Colonic mucosa (tissue), 4 donors: ENCODE measurements at regions not wholly inside any gene's neighbourhood (a gene's known extent, or its start where the extent isn't known, plus 50 kb on each side); places are given as distances from the start of the nearest gene placed in this dataset.
"Not testable (repeated sequence)": the region's sequence is repeated elsewhere in the genome, so short reads cannot be mapped to it uniquely, and the experiment has no call there.

Experiments used
- DNase-seq: peaks from one replicate; pipeline ENCODE4 v3.0.0-alpha.2; 2020
- H3K27ac ChIP-seq: fragments of 200-600 bp; one replicate; pipeline ENCODE4 v1.8.0; 2021
- H3K27me3 ChIP-seq: fragments of 200-600 bp; one replicate; pipeline ENCODE4 v1.8.0; 2021
- H3K36me3 ChIP-seq: fragments of 200-600 bp; one replicate; pipeline ENCODE4 v1.8.0; 2021
- H3K4me1 ChIP-seq: fragments of 200-600 bp; one replicate; pipeline ENCODE4 v1.8.0; 2021; ENCODE audit warnings: mild to moderate bottlenecking
- H3K4me3 ChIP-seq: fragments of 200-600 bp; one replicate; pipeline ENCODE4 v1.8.0; 2021
- H3K9ac ChIP-seq, 2 donors: one replicate each; pipeline ENCODE4 v1.7.0; 2013; ENCODE audit warnings: control low read depth in 2 of 2, low read depth in 2 of 2, low read length in 2 of 2
- H3K9me3 ChIP-seq: fragments of 200-600 bp; one replicate; pipeline ENCODE4 v1.8.0; 2021
- intact Hi-C: fragments of 100-400 bp; cut with DNase I; formaldehyde crosslinking; loops from one replicate; pipeline ENCODE4 v1.14.1; 2022
- TF ChIP-seq, protein P1 (sequence below): fragments of 200-600 bp; IDR thresholded peaks from one replicate; pipeline ENCODE4 v1.8.0; 2022; ENCODE audit warnings: antibody characterized with exemption, mild to moderate bottlenecking
- donor health status: healthy.
- donor health status: DM: no; HTN: no; CAD: no.
- donor health status: DM: no; HTN: no; CAD: no.

DNA sequence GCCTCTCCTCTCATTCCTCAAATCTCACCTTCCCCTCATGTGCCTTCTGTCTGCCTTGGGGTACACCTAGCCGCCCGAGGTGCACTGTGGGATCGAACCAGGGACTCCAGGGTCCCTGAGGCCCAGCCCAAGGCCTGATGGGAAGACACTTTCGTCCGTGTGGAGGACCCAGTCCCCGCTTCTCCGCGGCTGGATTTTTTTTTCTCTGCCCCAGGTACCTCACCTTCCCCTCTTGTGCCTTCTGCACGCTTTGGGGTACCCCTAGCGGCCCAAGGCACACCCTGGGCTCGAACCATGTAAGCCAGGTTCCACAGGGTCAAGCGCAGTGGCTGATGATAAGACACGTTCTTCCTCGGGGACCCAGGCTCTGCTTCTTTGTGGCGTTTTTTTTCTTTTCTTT is 530.7 kb downstream of the CWH43 start:
- Histone ChIP-seq H3K9me3 (peaks cover 11% of the 10 kb centered on the region), H3K27ac (no peak overlapping the region), H3K36me3 (no peaks in the 10 kb centered on the region), H3K9ac (no peak overlapping the region), H3K4me3 (no peak overlapping the region), H3K27me3 (no peaks in the 10 kb centered on the region), H3K4me1 (no peaks in the 10 kb centered on the region)
- intact Hi-C loops = no loop called here
- TF ChIP-seq, protein P1, sequence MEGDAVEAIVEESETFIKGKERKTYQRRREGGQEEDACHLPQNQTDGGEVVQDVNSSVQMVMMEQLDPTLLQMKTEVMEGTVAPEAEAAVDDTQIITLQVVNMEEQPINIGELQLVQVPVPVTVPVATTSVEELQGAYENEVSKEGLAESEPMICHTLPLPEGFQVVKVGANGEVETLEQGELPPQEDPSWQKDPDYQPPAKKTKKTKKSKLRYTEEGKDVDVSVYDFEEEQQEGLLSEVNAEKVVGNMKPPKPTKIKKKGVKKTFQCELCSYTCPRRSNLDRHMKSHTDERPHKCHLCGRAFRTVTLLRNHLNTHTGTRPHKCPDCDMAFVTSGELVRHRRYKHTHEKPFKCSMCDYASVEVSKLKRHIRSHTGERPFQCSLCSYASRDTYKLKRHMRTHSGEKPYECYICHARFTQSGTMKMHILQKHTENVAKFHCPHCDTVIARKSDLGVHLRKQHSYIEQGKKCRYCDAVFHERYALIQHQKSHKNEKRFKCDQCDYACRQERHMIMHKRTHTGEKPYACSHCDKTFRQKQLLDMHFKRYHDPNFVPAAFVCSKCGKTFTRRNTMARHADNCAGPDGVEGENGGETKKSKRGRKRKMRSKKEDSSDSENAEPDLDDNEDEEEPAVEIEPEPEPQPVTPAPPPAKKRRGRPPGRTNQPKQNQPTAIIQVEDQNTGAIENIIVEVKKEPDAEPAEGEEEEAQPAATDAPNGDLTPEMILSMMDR = no peak
- no peak for DNase-seq

DNA sequence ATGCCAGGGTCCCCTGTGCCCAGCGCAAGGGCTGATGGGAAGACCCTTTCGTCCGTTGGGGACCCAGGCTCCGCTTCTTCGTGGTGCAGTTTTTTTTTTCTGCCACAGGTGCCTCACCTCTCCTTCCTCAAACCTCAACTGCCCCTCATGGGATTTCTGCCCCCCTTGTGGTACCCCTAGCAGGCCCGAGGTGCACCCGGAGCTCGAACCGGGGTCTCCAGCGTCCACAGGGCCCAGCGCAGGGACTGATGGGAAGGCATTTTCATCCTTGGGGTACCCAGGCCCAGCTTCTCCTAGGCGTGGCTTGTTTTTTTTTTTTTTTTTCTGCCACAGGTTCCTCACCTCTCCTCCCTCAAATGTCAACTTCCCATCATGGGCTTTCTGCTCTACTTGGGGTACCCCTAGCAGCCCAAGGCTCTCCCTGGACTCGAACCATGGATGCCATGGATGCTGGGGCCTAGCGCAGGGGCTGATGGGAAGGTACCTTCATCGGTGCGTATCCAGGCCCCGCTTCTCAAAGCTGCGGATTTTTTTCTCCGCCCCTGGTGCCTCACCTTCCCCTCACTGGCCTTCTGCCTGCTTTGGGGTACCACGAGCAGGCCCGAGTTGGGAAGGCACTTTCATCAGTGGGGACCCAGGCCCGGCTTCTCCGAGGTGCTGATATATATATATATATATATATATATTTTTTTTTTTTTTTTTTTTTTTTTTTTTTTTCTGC is 531.6 kb downstream of the CWH43 start:
- intact Hi-C loops = not testable (repeated sequence)

DNA sequence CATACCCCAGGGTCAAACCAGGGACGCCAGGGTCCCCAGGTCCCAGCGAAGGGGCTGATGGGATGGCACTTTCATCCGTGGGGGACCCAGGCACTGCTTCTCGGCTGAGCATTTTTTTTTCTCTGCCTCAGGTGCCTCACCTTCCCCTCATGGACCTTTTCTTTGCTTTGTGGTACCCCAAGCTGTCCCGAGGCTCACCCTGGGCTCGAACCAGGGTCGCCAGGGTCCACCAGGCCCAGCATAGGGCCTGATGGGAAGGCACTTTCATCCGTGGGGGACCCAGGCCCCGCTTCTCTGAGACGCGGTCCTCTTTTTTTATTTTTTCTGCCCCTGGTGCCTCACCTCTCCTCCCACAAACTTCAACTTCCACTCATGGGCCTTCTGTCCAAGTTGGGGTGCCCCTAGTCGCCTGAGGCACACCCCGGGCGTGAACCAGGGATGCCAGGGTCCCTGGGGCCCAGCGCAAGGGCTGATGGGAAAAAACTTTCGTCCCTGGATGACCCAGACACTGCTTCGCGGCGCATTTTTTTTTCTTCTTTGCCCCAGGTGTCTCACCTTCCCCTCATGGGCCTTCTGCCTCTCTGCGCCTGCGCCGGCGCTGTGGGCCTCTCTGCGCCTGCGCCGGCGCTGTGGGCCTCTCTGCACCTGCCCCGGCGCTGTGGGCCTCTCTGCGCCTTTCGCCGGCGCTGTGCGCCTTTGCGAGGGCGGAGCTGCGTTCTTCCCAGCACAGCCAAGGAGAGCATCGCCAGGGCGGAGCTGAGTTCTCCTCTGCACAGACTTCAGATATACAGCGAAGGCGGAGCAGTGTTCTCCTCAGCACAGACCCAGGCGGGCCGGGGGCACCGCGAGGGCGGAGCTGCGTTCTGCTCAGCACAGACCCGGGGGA is 533.3 kb downstream of the CWH43 start:
- H3K4me3 ChIP-seq, H3K36me3 ChIP-seq, H3K27me3 ChIP-seq, H3K4me1 ChIP-seq, H3K27ac ChIP-seq, H3K9ac ChIP-seq, intact Hi-C loops, H3K9me3 ChIP-seq, DNase-seq: not testable (repeated sequence)

More for the DNA sequence above, 531.6 kb downstream of the CWH43 start:
- H3K4me1 ChIP-seq, H3K4me3 ChIP-seq, H3K27ac ChIP-seq, H3K27me3 ChIP-seq, H3K9me3 ChIP-seq, H3K9ac ChIP-seq, DNase-seq, H3K36me3 ChIP-seq: not testable (repeated sequence)

DNA sequence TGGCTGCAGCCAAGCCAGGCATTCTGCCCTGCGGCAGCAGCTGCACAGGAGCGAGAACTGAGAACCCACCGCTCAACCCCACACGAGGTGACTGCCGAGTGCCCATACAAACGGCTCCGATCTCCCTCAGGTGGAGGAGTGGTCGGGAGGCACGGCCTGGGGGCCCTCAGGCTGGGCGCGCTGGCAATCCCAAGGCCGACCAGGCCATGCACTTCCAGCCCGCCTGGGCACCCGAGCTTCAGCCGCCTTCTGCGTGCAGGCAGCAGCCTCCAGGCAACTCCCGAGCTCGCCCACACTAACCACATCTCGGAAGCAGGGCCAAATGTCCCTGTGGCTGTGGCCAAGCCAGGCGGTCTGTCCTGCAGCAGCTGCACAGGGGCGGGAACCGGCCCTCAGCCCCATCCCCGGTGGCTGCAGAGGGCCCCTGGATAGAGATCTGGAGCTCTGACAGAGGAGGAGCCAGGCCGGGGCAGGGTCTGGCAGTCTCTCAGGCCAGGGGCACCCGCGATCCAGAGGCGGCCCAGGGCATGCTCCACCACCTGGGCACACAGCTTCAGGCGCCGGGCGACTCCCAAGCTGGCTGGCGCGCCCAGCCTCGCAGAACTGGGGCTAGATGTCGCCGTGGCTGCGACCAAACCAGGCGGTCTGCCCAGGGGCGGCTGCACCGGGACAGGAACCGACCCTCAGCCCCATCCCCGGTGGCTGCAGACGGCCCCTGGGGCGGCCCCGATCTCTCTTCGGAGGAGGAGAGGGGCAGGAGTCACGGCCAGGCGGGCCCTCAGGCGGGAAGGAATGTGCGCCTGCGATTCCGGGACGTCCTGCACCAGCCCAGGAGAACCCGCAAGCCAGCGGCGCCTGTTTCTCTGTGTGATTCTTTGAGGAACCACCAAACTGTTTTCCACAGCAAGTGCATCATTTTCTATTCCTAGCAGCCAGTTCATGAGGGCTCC is 538.0 kb downstream of the CWH43 start:
- H3K4me1 ChIP-seq, H3K36me3 ChIP-seq, H3K9me3 ChIP-seq, DNase-seq, intact Hi-C loops, H3K4me3 ChIP-seq, H3K27ac ChIP-seq, H3K27me3 ChIP-seq, H3K9ac ChIP-seq: not testable (repeated sequence)

DNA sequence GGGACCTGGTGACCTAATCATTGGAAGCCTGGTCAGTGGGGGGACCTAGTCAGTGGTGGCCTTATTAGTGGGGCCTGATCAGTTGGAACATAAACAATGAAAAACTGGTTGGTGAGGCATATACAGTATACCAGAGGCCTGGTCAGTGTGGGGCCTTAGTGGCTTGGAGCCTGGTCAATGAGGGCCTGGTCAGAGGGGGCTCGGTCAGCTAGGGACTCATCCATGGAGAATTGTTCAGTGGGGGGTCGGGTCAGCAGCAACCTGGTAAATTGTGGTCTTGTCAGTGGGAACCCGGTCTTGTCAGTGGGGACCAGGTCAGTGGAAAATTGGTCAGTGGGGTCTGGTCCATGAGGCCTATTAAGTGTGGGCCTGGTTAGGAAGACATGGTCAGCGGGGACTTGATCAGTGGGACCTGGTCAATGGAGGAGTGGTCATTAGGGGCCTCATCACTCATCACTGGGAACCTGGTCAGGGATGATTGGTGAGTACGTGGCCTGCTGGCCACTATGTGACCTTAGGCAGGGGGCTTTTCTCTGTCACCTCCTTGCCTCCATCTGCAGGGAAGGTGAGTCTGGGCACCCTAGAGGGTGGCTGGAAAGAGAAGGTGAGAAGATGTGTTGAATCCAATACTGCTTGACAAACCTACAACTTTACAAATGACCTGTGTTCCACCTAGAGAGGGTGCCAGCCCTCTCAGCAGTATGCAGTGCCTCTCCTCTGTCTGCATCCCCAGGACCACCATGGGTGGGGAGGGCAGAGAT is 573.0 kb downstream of the CWH43 start:
- intact Hi-C loops, H3K4me1 ChIP-seq, H3K27ac ChIP-seq, H3K4me3 ChIP-seq, H3K9me3 ChIP-seq, H3K9ac ChIP-seq, H3K27me3 ChIP-seq, DNase-seq, H3K36me3 ChIP-seq: not testable (repeated sequence)

DNA sequence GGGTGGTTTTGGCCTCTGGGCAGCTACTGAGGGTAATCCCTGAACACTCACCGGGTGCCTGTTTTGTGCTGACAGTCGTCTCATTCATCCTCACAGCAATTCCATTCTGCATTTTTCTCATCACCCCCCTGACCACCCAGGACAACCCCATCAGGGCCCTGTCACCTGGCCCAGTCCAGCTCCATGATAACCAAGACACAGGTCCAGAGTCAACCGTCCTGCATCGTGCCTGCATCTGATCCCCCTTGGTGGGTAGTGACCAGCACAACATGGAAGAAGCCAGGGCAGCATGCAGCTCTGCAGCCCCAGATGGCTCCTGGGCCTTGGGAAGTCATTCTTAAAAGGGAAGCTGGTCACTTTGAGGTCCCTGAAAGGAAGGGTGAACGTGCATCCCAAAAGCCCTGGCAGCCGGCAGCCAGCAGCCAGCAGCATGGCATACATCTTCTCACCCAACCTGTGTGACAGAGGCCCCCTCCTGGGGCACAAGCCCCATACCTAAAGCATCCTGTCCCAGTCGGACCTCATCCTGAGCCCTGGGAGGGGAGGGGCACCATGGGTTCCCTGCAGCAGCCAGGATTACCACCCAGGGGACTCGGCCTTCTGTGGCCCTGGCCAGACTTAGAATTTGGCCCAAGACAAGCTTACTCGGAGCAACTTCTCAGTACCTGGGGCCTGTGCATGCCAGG is 574.2 kb downstream of the CWH43 start:
- H3K9me3 ChIP-seq, intact Hi-C loops, H3K4me1 ChIP-seq, H3K4me3 ChIP-seq, DNase-seq, H3K27me3 ChIP-seq, H3K9ac ChIP-seq, H3K36me3 ChIP-seq, H3K27ac ChIP-seq: not testable (repeated sequence)

DNA sequence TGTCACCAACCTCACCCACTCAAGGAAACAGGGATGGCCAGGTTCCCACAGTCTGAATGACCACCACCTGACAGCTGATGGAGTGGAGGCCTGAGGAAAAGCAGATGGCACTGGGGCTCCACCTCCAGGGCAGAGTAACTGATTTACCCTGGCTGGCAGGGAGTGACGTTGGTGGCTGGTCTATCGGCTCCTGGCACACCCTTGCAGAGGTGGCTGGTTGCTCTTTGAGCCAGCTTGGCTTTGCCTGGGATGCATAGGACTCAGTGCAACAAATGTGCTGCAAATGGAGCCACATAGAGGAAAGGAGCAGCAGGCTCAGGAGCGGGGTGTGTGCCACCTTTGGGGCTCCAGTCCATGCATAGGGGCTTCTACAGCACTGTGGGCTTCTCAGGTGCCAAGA is 574.8 kb downstream of the CWH43 start:
- H3K36me3 ChIP-seq, H3K4me3 ChIP-seq, H3K27ac ChIP-seq, H3K9ac ChIP-seq, H3K27me3 ChIP-seq, H3K4me1 ChIP-seq, DNase-seq, intact Hi-C loops, H3K9me3 ChIP-seq: not testable (repeated sequence)

DNA sequence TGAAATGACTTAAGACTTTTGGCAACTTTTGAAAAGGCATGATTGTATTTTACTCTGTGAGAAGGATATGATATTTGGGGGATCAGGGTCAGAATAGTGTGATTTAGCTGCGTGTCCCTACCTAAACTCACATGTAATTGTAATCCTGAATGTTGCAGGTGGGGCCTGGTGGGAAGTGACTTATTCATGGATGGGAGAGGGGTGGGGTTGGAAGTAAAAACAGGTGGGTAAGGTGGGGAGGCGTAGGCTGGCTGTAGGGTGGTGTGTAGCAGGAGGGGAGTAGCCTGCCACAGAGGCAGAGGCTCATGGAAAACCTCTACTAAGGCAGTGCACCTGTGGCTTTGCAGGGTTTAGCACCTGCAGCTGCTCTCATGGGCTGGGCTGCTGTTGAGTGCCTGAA is 584.2 kb downstream of the CWH43 start:
- H3K9ac ChIP-seq, H3K27ac ChIP-seq, H3K36me3 ChIP-seq, H3K9me3 ChIP-seq, H3K4me1 ChIP-seq, DNase-seq, intact Hi-C loops, H3K27me3 ChIP-seq, H3K4me3 ChIP-seq: not testable (repeated sequence)

DNA sequence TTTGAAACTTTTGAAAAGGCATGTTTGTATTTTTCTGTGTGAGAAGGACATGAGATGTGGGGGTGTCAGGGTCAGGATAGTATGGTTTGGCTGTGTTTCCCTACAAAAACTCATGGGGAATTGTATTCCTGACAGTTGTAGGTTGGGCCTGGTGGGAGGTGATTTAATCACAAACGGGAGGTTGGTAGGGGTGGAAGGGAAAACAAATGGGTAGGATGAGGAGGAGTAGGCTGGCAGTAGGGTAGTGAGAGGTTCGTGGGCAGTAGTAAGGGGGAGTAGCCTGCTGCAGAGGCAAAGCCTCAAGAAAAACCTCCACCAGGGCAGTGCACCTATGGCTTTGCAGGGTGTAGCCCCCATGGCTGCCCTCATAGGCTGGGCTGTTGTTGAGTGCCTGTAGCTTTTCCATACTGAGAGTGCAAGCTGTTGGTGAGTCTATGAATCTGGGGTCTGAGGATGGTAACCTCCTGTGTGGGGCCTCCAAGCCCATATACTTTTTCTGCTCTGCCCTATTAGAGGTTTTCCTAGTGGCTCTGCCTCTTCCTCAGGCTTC is 587.7 kb downstream of the CWH43 start:
- H3K4me3 ChIP-seq, H3K27me3 ChIP-seq, intact Hi-C loops, H3K9ac ChIP-seq, H3K36me3 ChIP-seq, H3K4me1 ChIP-seq, H3K9me3 ChIP-seq, DNase-seq, H3K27ac ChIP-seq: not testable (repeated sequence)

DNA sequence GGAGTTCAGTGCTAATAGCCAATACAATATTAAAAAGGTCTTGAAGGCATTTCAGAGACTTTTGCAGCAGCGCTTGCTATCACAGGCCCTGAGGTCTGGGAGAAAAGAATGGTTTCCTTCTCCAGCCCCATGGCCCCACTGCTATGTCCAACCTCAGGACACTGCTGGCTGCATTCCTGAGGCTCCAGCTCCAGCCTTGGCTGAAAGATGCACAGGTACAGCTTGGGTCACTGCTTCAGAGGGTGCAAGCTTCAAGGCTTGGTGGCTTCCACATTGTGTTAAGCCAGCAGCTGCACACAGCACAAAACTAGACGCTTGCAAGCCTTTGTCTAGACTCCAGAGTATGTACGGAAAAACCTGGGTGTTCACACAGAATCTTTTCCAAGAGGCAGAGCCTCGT is 589.2 kb downstream of the CWH43 start:
- H3K4me1 ChIP-seq, DNase-seq, H3K27me3 ChIP-seq, H3K4me3 ChIP-seq, intact Hi-C loops, H3K9me3 ChIP-seq, H3K27ac ChIP-seq, H3K36me3 ChIP-seq, H3K9ac ChIP-seq: not testable (repeated sequence)

DNA sequence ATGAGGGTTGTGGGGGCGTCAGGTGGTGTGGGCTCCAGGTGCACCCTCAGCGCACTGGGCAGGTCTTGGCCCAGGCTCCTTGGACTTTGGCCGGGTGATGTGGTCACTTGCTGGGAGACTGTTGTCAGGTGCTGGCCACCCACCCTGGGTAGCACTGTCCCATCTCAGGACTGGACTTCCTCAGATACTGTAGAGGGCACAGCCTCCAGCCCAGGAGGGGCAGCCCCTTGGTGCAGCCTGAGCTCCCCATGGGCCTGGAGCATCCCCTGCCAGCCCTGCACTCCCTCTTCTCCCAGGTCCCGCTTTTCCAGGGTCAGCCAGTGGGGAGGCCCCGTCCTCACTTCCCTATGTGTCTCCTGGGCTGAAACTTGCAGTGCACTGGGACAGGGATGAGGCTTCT is 592.3 kb downstream of the CWH43 start:
- H3K27me3 ChIP-seq, H3K4me3 ChIP-seq, H3K36me3 ChIP-seq, DNase-seq, H3K9me3 ChIP-seq, intact Hi-C loops, H3K27ac ChIP-seq, H3K9ac ChIP-seq, H3K4me1 ChIP-seq: not testable (repeated sequence)
